Thyroid gland (tissue), 4 donors: ENCODE measurements at regions not wholly inside any gene's neighbourhood (a gene's known extent, or its start where the extent isn't known, plus 50 kb on each side); places are given as distances from the start of the nearest gene placed in this dataset.

Experiments used
- DNase-seq, 2 donors: peaks; one replicate each; pipeline ENCODE4 v3.0.0-alpha.2; 2019
- H3K27ac ChIP-seq, 3 donors: fragments of 200-600 bp; sonication (generic); 1 replicate in 2 of 3; 2 replicates in 1 of 3; pipeline ENCODE4 v1.5.1; 2016 to 2019; ENCODE audit warnings: mild to moderate bottlenecking in 1 of 3, moderate library complexity in 1 of 3
- H3K27me3 ChIP-seq: fragments of 200-600 bp; sonication (generic); one replicate; pipeline ENCODE4 v1.5.1; 2019
- H3K36me3 ChIP-seq, 2 donors: fragments of 200-600 bp; sonication (generic); one replicate each; pipeline ENCODE4 v1.5.1; 2016 to 2019
- H3K4me1 ChIP-seq, 2 donors: fragments of 200-600 bp; sonication (generic); one replicate each; pipeline ENCODE4 v1.5.1; 2017 to 2019
- H3K4me3 ChIP-seq, 3 donors: fragments of 200-600 bp; sonication (generic); replicated peaks in 1 of 3; 1 replicate in 2 of 3; 2 replicates in 1 of 3; pipeline ENCODE4 v1.5.1; 2016; ENCODE audit warnings: mild to moderate bottlenecking in 1 of 3
- H3K9me3 ChIP-seq: fragments of 200-600 bp; sonication (generic); one replicate; pipeline ENCODE4 v1.5.1; 2017
- CTCF ChIP-seq, 6 experiments: fragments of 200-600 bp in 3 of 6; fragments of 450-650 bp in 3 of 6; sonication (generic) in 3 of 6; IDR thresholded peaks; one replicate each; pipeline ENCODE4 v1.5.1; 2016 to 2019; ENCODE audit warnings: antibody characterized with exemption in 6 of 6, mild to moderate bottlenecking in 2 of 6, inconsistent platforms in 1 of 6, moderate library complexity in 1 of 6
- POLR2A ChIP-seq, 2 donors: fragments of 450-650 bp; IDR thresholded peaks; one replicate each; pipeline ENCODE4 v1.6.1; 2017; ENCODE audit warnings: antibody characterized with exemption in 2 of 2, mild to moderate bottlenecking in 2 of 2, moderate library complexity in 1 of 2
- WGBS, 2 donors: methylation state at CpG; one replicate each; pipeline ENCODE4 v1.1.5; 2017; 5-methylcytosine and 5-hydroxymethylcytosine counted together
- intact Hi-C: fragments of 100-400 bp; cut with DNase I; formaldehyde crosslinking; loops from one replicate; pipeline ENCODE4 v1.15.1; 2023

- H3K27me3 ChIP-seq: no peaks in the 10 kb centered on the region
- intact Hi-C loops: no loop called here
- TF ChIP-seq CTCF (IDR thresholded peaks at IDR 0.05) (no peak), POLR2A (IDR thresholded peaks at IDR 0.05) (no peak)
These were observed 633.7 kb upstream of the SUCLG2 start for GRCh38 chr3:68288085-68288484.

GRCh38 chr3:68287101-68287500 is 632.7 kb upstream of the SUCLG2 start:
- Histone ChIP-seq H3K27me3 (no peaks in the 10 kb centered on the region), H3K9me3 (no peaks in the 10 kb centered on the region), H3K4me3 (no peak overlapping the region), H3K4me1 (no peaks in the 10 kb centered on the region), H3K36me3 (no peaks in the 10 kb centered on the region), H3K27ac (no peak overlapping the region)
- no peak for TF ChIP-seq CTCF (IDR thresholded peaks at IDR 0.05)
- no peak for TF ChIP-seq POLR2A (IDR thresholded peaks at IDR 0.05)
- DNase-seq: no peak
- intact Hi-C loops: no loop called here
- WGBS, 2 donors: 69 to 74% methylated on average over 8 of the region's 8 CpGs

More at GRCh38 chr3:68288085-68288484, 633.7 kb upstream of the SUCLG2 start:
- WGBS, 2 donors: 70 to 75% methylated on average over 8 of the region's 8 CpGs
- Histone ChIP-seq H3K4me1 (no peaks in the 10 kb centered on the region), H3K36me3 (no peaks in the 10 kb centered on the region), H3K9me3 (no peaks in the 10 kb centered on the region), H3K27ac (no peak overlapping the region), H3K4me3 (no peak overlapping the region)
- no peak for DNase-seq

GRCh38 chr3:68274286-68274685 is 619.9 kb upstream of the SUCLG2 start:
- Histone ChIP-seq H3K9me3 (no peaks in the 10 kb centered on the region), H3K27me3 (no peaks in the 10 kb centered on the region), H3K27ac (no peak overlapping the region), H3K4me3 (no peak overlapping the region), H3K36me3 (no peaks in the 10 kb centered on the region), H3K4me1 (no peaks in the 10 kb centered on the region)
- no peak for DNase-seq
- intact Hi-C loops: no loop called here
- no peak for TF ChIP-seq POLR2A (IDR thresholded peaks at IDR 0.05)
- TF ChIP-seq CTCF (IDR thresholded peaks at IDR 0.05): no peak
- 45 to 53% methylated on average over 1 of the region's 1 CpG for WGBS, 2 donors

- no peak for TF ChIP-seq CTCF (IDR thresholded peaks at IDR 0.05)
- no peak for TF ChIP-seq POLR2A (IDR thresholded peaks at IDR 0.05)
- Histone ChIP-seq H3K27me3 (no peaks in the 10 kb centered on the region), H3K9me3 (no peaks in the 10 kb centered on the region), H3K4me1 (no peaks in the 10 kb centered on the region), H3K36me3 (no peaks in the 10 kb centered on the region), H3K4me3 (no peak overlapping the region), H3K27ac (no peak overlapping the region)
- intact Hi-C loops: no loop called here
- 84 to 90% methylated on average over 2 of the region's 2 CpGs for WGBS, 2 donors
- DNase-seq: no peak
These were observed 616.7 kb upstream of the SUCLG2 start for GRCh38 chr3:68271145-68271544.

GRCh38 chr3:68256635-68257223 is 602.3 kb upstream of the SUCLG2 start:
- WGBS, 2 donors: 67 to 74% methylated on average over 3 of the region's 3 CpGs
- DNase-seq: no peak
- Histone ChIP-seq H3K9me3 (no peaks in the 10 kb centered on the region), H3K4me3 (no peak overlapping the region), H3K27ac (no peak overlapping the region), H3K27me3 (no peaks in the 10 kb centered on the region), H3K36me3 (no peaks in the 10 kb centered on the region), H3K4me1 (no peaks in the 10 kb centered on the region)
- TF ChIP-seq POLR2A (IDR thresholded peaks at IDR 0.05) (no peak), CTCF (IDR thresholded peaks at IDR 0.05) (no peak)
- intact Hi-C loops: no loop called here
